RWPE1 (cell line): ENCODE measurements at regions not wholly inside any gene's neighbourhood (a gene's known extent, or its start where the extent isn't known, plus 50 kb on each side); places are given as distances from the start of the nearest gene placed in this dataset.

Experiments
- CTCF ChIA-PET: fragments of 350-600 bp; sonication (Branson Sonifier 250); formaldehyde crosslinking; extraction: SDS; loops from one replicate; lab custom pipeline; 2021; lab: Yijun Ruan, JAX
- POLR2A ChIA-PET: fragments of 400-600 bp; formaldehyde crosslinking; extraction: SDS; loops from one replicate; lab custom pipeline; 2020; ENCODE audit warnings: antibody characterized with exemption; ENCODE audit not compliant: low non-redundant PET; lab: Yijun Ruan, JAX
- DNase-seq: peaks from one replicate; pipeline ENCODE4 v3.0.0; 2012; ENCODE audit warnings: low spot score
- H3K27ac ChIP-seq: fragments of 450-650 bp; 2 replicates; pipeline ENCODE4 v1.5.1; 2017
- CTCF ChIP-seq: fragments of 450-650 bp; conservative IDR thresholded peaks from 2 replicates; pipeline ENCODE4 v1.5.1; 2017; ENCODE audit warnings: low read depth, mild to moderate bottlenecking

DNA sequence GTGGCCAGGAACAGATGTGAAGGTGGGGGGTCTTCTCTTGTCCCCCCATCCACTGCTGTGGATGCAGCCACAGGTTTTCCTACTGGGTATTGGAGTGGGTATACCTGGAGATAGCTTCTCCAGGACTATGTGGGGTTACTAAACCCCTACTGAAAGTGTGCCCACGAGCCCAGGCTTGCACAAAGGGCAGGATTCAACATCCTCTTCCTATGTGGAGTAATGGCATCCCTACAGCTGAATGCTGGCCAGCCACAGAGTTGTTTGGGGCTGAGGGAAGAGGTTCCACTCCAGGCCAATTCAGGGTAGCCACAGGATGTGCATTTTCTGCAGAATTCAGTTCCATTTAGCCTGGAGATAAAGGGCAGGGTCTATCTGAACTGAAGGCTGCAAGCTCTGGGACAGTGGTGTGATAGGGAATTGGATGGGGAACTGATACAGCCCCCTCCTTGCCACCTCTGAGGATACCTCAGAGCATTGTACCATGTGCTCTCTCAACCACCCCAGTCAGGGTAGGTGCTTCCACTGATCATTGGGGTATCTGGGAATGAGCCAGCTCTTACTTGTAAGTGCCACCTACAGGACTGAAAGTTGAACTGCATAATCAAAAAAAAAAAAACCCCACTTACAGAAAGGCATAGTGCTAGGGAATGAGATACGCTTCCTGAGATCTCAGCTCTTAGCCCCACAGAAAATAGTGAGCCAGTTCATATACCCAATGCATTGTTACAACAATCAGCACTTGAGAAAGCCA lies 187.1 kb downstream of the KITLG start:
- ChIA-PET CTCF (interaction anchor here (0.6 to 0.7 kb wide), 4 partner anchors 18 to 159 kb away, joined by 3 to 5 read pairs (median 4); no protein-coding TSS in a partner anchor), POLR2A (no interaction called here)
- no peak for DNase-seq
- TF ChIP-seq CTCF = no peak
- H3K27ac ChIP-seq = no peak overlapping the region

DNA sequence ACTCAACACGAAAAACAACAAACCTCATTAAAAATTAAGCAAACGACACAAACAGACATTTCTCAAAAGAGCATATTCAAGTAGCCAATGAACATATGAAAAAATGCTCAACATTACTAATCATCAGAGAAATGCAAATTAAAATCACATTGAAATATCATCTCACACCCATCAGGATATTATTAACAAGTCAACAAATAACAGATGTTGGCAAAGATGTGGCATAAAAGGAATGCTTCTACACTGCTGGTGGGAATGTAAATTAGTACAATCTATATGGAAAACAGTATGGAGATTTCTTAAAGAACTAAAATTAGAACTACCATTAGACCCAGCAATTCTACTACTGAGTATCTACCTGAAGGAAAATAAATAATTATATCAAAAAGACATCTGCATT lies 182.2 kb downstream of the KITLG start:
- no peak overlapping the region for H3K27ac ChIP-seq
- CTCF ChIA-PET = no interaction called here
- POLR2A ChIA-PET = no interaction called here
- no peak for TF ChIP-seq CTCF
- no peak for DNase-seq

- no peak for DNase-seq
- POLR2A ChIA-PET = no interaction called here
- H3K27ac ChIP-seq = no peak overlapping the region
- no peak for TF ChIP-seq CTCF
- CTCF ChIA-PET = interaction anchor here (0.7 kb wide), 1 partner anchor 76 kb away, joined by 3 read pairs; no protein-coding TSS in a partner anchor
Observed at GRCh38 chr12:88399811-88400210, 180.5 kb downstream of the KITLG start.

GRCh38 chr12:88400302-88400701 lies 180.0 kb downstream of the KITLG start:
- POLR2A ChIA-PET = no interaction called here
- no peak for TF ChIP-seq CTCF
- H3K27ac ChIP-seq = no peak overlapping the region
- CTCF ChIA-PET = interaction anchor here (0.7 kb wide), 1 partner anchor 76 kb away, joined by 3 read pairs; no protein-coding TSS in a partner anchor
- DNase-seq = no peak

DNA sequence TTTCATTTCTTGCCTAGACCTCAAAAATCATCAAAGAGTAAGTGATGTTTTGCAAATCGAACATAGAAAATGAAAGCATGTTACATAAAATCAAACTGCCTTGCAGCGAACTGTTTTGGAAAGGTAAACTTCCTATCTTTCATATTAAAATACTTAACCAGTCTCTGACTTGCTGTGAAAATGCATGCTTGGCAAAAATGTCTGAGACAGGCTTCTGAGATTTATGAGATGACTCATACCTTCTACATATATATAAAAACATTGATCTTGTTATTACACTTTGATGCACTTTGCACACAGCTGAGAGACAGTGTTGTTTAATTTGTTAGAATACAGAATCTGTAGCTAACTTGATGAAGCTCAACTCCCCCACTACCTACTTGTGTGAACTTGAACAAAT lies 179.1 kb downstream of the KITLG start:
- ChIA-PET POLR2A (no interaction called here), CTCF (no interaction called here)
- no peak overlapping the region for H3K27ac ChIP-seq
- no peak for TF ChIP-seq CTCF
- DNase-seq = peak; percentile 38

DNA sequence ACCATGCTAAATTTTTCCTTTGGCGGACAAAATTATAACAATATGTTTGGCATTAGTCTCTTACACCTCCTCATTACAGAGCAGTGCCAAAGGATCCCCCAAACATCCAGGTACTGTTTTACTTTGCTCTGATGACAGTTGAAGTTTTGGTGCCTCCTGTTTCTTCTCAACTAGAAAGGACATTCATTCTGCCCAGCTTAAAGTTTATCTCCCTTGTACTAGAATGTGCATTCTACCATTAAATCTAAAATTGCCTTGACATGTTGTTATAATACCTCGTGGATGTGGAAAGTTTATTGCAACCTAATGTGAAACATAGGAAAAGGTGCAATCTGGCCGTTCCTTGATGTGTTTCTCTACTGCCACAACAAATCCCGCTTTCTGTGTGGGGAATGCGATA lies 173.4 kb downstream of the KITLG start:
- ChIA-PET CTCF (interaction anchor here (0.6 kb wide), 1 partner anchor 205 kb away, joined by 3 read pairs; no protein-coding TSS in a partner anchor), POLR2A (no interaction called here)

More for the DNA sequence above, 173.4 kb downstream of the KITLG start:
- no peak for DNase-seq
- no peak overlapping the region for H3K27ac ChIP-seq
- TF ChIP-seq CTCF = no peak
